ENCODE measurements at regions not wholly inside any gene's neighbourhood (a gene's known extent, or its start where the extent isn't known, plus 50 kb on each side); places are given as distances from the start of the nearest gene placed in this dataset.

GRCh38 chr1:81008293-81008692 lies 792.4 kb upstream of the ADGRL2 start:
- H3K9me3 ChIP-seq (ENCODE audit: control insufficient read depth, low read length): no peaks in the 10 kb centered on the region
- H3K27me3 ChIP-seq (ENCODE audit: control insufficient read depth, insufficient read depth, low read length, poor library complexity, severe bottlenecking): no peaks in the 10 kb centered on the region
- 82 to 94% methylated on average over 1 to 2 of the region's 2 CpGs for WGBS, 2 experiments
- H3K27ac ChIP-seq (ENCODE audit: insufficient read depth, low read depth, low read length, poor library complexity, severe bottlenecking): no peak overlapping the region
- H3K4me1 ChIP-seq (ENCODE audit: control insufficient read depth, insufficient read depth, low read length): peaks cover 6% of the 10 kb centered on the region
- H3K36me3 ChIP-seq (ENCODE audit: control insufficient read depth, insufficient read depth, low read length): no peaks in the 10 kb centered on the region
- no peak overlapping the region for H3K4me3 ChIP-seq (ENCODE audit: insufficient read depth, low read depth, low read length)

- 92 to 94% methylated on average over 3 of the region's 3 CpGs for WGBS, 2 experiments
- no peaks in the 10 kb centered on the region for H3K27me3 ChIP-seq (ENCODE audit: control insufficient read depth, insufficient read depth, low read length, poor library complexity, severe bottlenecking)
- no peaks in the 10 kb centered on the region for H3K9me3 ChIP-seq (ENCODE audit: control insufficient read depth, low read length)
- no peaks in the 10 kb centered on the region for H3K36me3 ChIP-seq (ENCODE audit: control insufficient read depth, insufficient read depth, low read length)
- H3K4me1 ChIP-seq (ENCODE audit: control insufficient read depth, insufficient read depth, low read length): peaks cover 6% of the 10 kb centered on the region
- no peak overlapping the region for H3K4me3 ChIP-seq (ENCODE audit: insufficient read depth, low read depth, low read length)
- no peak overlapping the region for H3K27ac ChIP-seq (ENCODE audit: insufficient read depth, low read depth, low read length, poor library complexity, severe bottlenecking)
Measured at GRCh38 chr1:81007024-81007423, 793.7 kb upstream of the ADGRL2 start.

GRCh38 chr1:81006502-81006901 lies 794.2 kb upstream of the ADGRL2 start:
- no peak overlapping the region for H3K27ac ChIP-seq (ENCODE audit: insufficient read depth, low read depth, low read length, poor library complexity, severe bottlenecking)
- H3K27me3 ChIP-seq (ENCODE audit: control insufficient read depth, insufficient read depth, low read length, poor library complexity, severe bottlenecking): no peaks in the 10 kb centered on the region
- 93 to 96% methylated on average over 5 of the region's 5 CpGs for WGBS, 2 experiments
- H3K9me3 ChIP-seq (ENCODE audit: control insufficient read depth, low read length): no peaks in the 10 kb centered on the region
- no peak overlapping the region for H3K4me3 ChIP-seq (ENCODE audit: insufficient read depth, low read depth, low read length)
- H3K4me1 ChIP-seq (ENCODE audit: control insufficient read depth, insufficient read depth, low read length): peaks cover 6% of the 10 kb centered on the region
- H3K36me3 ChIP-seq (ENCODE audit: control insufficient read depth, insufficient read depth, low read length): no peaks in the 10 kb centered on the region

GRCh38 chr1:81004011-81004410 lies 796.7 kb upstream of the ADGRL2 start:
- H3K36me3 ChIP-seq (ENCODE audit: control insufficient read depth, insufficient read depth, low read length): no peaks in the 10 kb centered on the region
- H3K27ac ChIP-seq (ENCODE audit: insufficient read depth, low read depth, low read length, poor library complexity, severe bottlenecking): no peak overlapping the region
- no peaks in the 10 kb centered on the region for H3K27me3 ChIP-seq (ENCODE audit: control insufficient read depth, insufficient read depth, low read length, poor library complexity, severe bottlenecking)
- 88 to 93% methylated on average over 4 of the region's 4 CpGs for WGBS, 2 experiments
- H3K9me3 ChIP-seq (ENCODE audit: control insufficient read depth, low read length): no peaks in the 10 kb centered on the region
- H3K4me3 ChIP-seq (ENCODE audit: insufficient read depth, low read depth, low read length): no peak overlapping the region
- peaks cover 6% of the 10 kb centered on the region for H3K4me1 ChIP-seq (ENCODE audit: control insufficient read depth, insufficient read depth, low read length)

- H3K9me3 ChIP-seq (ENCODE audit: control insufficient read depth, low read length): no peaks in the 10 kb centered on the region
- no peak overlapping the region for H3K27ac ChIP-seq (ENCODE audit: insufficient read depth, low read depth, low read length, poor library complexity, severe bottlenecking)
- H3K4me3 ChIP-seq (ENCODE audit: insufficient read depth, low read depth, low read length): no peak overlapping the region
- no peaks in the 10 kb centered on the region for H3K36me3 ChIP-seq (ENCODE audit: control insufficient read depth, insufficient read depth, low read length)
- H3K27me3 ChIP-seq (ENCODE audit: control insufficient read depth, insufficient read depth, low read length, poor library complexity, severe bottlenecking): no peaks in the 10 kb centered on the region
- H3K4me1 ChIP-seq (ENCODE audit: control insufficient read depth, insufficient read depth, low read length): peaks cover 5% of the 10 kb centered on the region
Measured at GRCh38 chr1:80994934-80995333, 805.8 kb upstream of the ADGRL2 start.

- Histone ChIP-seq H3K4me3 (ENCODE audit: insufficient read depth, low read depth, low read length) (no peak overlapping the region), H3K4me1 (ENCODE audit: control insufficient read depth, insufficient read depth, low read length) (peaks cover 5% of the 10 kb centered on the region), H3K9me3 (ENCODE audit: control insufficient read depth, low read length) (no peaks in the 10 kb centered on the region), H3K27ac (ENCODE audit: insufficient read depth, low read depth, low read length, poor library complexity, severe bottlenecking) (no peak overlapping the region), H3K27me3 (ENCODE audit: control insufficient read depth, insufficient read depth, low read length, poor library complexity, severe bottlenecking) (no peaks in the 10 kb centered on the region), H3K36me3 (ENCODE audit: control insufficient read depth, insufficient read depth, low read length) (no peaks in the 10 kb centered on the region)
- WGBS, 2 experiments: 96 to 98% methylated on average over 1 of the region's 1 CpG
Measured at GRCh38 chr1:80994038-80994437, 806.7 kb upstream of the ADGRL2 start.

- Histone ChIP-seq H3K27ac (ENCODE audit: insufficient read depth, low read depth, low read length, poor library complexity, severe bottlenecking) (no peak overlapping the region), H3K27me3 (ENCODE audit: control insufficient read depth, insufficient read depth, low read length, poor library complexity, severe bottlenecking) (no peaks in the 10 kb centered on the region), H3K36me3 (ENCODE audit: control insufficient read depth, insufficient read depth, low read length) (no peaks in the 10 kb centered on the region), H3K9me3 (ENCODE audit: control insufficient read depth, low read length) (no peaks in the 10 kb centered on the region), H3K4me3 (ENCODE audit: insufficient read depth, low read depth, low read length) (no peak overlapping the region), H3K4me1 (ENCODE audit: control insufficient read depth, insufficient read depth, low read length) (peaks cover 5% of the 10 kb centered on the region)
- 96 to 99% methylated on average over 2 to 4 of the region's 4 CpGs for WGBS, 2 experiments
Measured at GRCh38 chr1:80993154-80993980, 807.4 kb upstream of the ADGRL2 start.

- WGBS, 2 experiments: 100% methylated on average over 2 of the region's 2 CpGs
- no peak overlapping the region for H3K27ac ChIP-seq (ENCODE audit: insufficient read depth, low read depth, low read length, poor library complexity, severe bottlenecking)
- H3K9me3 ChIP-seq (ENCODE audit: control insufficient read depth, low read length): no peaks in the 10 kb centered on the region
- H3K4me1 ChIP-seq (ENCODE audit: control insufficient read depth, insufficient read depth, low read length): no peaks in the 10 kb centered on the region
- no peaks in the 10 kb centered on the region for H3K36me3 ChIP-seq (ENCODE audit: control insufficient read depth, insufficient read depth, low read length)
- H3K27me3 ChIP-seq (ENCODE audit: control insufficient read depth, insufficient read depth, low read length, poor library complexity, severe bottlenecking): no peaks in the 10 kb centered on the region
- no peak overlapping the region for H3K4me3 ChIP-seq (ENCODE audit: insufficient read depth, low read depth, low read length)
Measured at GRCh38 chr1:80989455-80989854, 811.3 kb upstream of the ADGRL2 start.

- H3K27me3 ChIP-seq (ENCODE audit: control insufficient read depth, insufficient read depth, low read length, poor library complexity, severe bottlenecking): no peaks in the 10 kb centered on the region
- H3K36me3 ChIP-seq (ENCODE audit: control insufficient read depth, insufficient read depth, low read length): no peaks in the 10 kb centered on the region
- WGBS, 2 experiments: 92 to 97% methylated on average over 4 of the region's 4 CpGs
- H3K9me3 ChIP-seq (ENCODE audit: control insufficient read depth, low read length): no peaks in the 10 kb centered on the region
- H3K27ac ChIP-seq (ENCODE audit: insufficient read depth, low read depth, low read length, poor library complexity, severe bottlenecking): no peak overlapping the region
- H3K4me1 ChIP-seq (ENCODE audit: control insufficient read depth, insufficient read depth, low read length): no peaks in the 10 kb centered on the region
- H3K4me3 ChIP-seq (ENCODE audit: insufficient read depth, low read depth, low read length): no peak overlapping the region
Measured at GRCh38 chr1:80988926-80989325, 811.8 kb upstream of the ADGRL2 start.

- H3K4me3 ChIP-seq (ENCODE audit: insufficient read depth, low read depth, low read length): no peak overlapping the region
- no peaks in the 10 kb centered on the region for H3K36me3 ChIP-seq (ENCODE audit: control insufficient read depth, insufficient read depth, low read length)
- H3K27ac ChIP-seq (ENCODE audit: insufficient read depth, low read depth, low read length, poor library complexity, severe bottlenecking): no peak overlapping the region
- no peaks in the 10 kb centered on the region for H3K27me3 ChIP-seq (ENCODE audit: control insufficient read depth, insufficient read depth, low read length, poor library complexity, severe bottlenecking)
- no peaks in the 10 kb centered on the region for H3K4me1 ChIP-seq (ENCODE audit: control insufficient read depth, insufficient read depth, low read length)
- 79 to 100% methylated on average over 1 of the region's 1 CpG for WGBS, 2 experiments
- H3K9me3 ChIP-seq (ENCODE audit: control insufficient read depth, low read length): no peaks in the 10 kb centered on the region
Measured at GRCh38 chr1:80987824-80988223, 812.9 kb upstream of the ADGRL2 start.
